Vagina (tissue), 2 donors: ENCODE measurements at regions not wholly inside any gene's neighbourhood (a gene's known extent, or its start where the extent isn't known, plus 50 kb on each side); places are given as distances from the start of the nearest gene placed in this dataset.

Experiments
- POLR2AphosphoS5 ChIP-seq, 2 donors: sonication (generic); formaldehyde crosslinking; IDR thresholded peaks; one replicate each; pipeline ENCODE4 v1.9.0; 2017; ENCODE audit warnings: antibody characterized with exemption in 2 of 2, mild to moderate bottlenecking in 2 of 2, low read depth in 1 of 2; ENCODE audit not compliant: insufficient read depth in 1 of 2
- TF ChIP-seq, protein P1 (sequence below), 3 experiments: fragments of 450-650 bp in 2 of 3; fragments of 200-600 bp in 1 of 3; sonication (generic) in 1 of 3; IDR thresholded peaks; one replicate each; pipeline ENCODE4 v1.5.1; 2017 to 2019; ENCODE audit warnings: antibody characterized with exemption in 3 of 3, mild to moderate bottlenecking in 2 of 3, moderate library complexity in 2 of 3

DNA sequence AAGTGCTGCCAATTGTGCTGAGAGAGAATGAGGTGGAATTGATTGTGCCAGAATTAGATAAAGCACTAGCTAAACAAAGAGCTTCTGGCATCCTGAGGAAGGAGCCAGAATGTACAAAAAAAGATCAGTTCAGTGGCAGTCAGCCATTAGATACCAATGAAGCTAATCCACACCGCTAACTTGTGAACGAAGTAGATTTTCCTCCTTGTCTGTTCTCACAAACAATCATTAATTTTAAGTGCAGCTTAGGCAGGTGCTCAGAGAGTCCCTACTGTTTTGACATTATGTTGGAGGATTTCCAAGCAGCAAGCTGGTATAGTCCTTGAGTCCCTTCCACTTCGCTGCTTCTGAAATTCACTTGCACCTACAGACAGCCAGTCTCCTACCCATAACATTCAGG lies 617.4 kb downstream of the CENPC start:
- TF ChIP-seq POLR2AphosphoS5 (IDR thresholded peaks at IDR 0.05; ENCODE audit: insufficient read depth in 1 of 2, low read depth in 1 of 2), result no peak
- TF ChIP-seq, protein P1, sequence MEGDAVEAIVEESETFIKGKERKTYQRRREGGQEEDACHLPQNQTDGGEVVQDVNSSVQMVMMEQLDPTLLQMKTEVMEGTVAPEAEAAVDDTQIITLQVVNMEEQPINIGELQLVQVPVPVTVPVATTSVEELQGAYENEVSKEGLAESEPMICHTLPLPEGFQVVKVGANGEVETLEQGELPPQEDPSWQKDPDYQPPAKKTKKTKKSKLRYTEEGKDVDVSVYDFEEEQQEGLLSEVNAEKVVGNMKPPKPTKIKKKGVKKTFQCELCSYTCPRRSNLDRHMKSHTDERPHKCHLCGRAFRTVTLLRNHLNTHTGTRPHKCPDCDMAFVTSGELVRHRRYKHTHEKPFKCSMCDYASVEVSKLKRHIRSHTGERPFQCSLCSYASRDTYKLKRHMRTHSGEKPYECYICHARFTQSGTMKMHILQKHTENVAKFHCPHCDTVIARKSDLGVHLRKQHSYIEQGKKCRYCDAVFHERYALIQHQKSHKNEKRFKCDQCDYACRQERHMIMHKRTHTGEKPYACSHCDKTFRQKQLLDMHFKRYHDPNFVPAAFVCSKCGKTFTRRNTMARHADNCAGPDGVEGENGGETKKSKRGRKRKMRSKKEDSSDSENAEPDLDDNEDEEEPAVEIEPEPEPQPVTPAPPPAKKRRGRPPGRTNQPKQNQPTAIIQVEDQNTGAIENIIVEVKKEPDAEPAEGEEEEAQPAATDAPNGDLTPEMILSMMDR (IDR thresholded peaks at IDR 0.05), result no peak
